B cell (primary cell): ENCODE measurements at regions not wholly inside any gene's neighbourhood (a gene's known extent, or its start where the extent isn't known, plus 50 kb on each side); places are given as distances from the start of the nearest gene placed in this dataset.

Experiments
- ATAC-seq: fragments of 200-7000 bp; cut with Tn5 transposase; one replicate; pipeline ENCODE4 v1.10.0; 2021; ENCODE audit warnings: low read depth, mild to moderate bottlenecking, moderate number of reproducible peaks, moderate library complexity
- CTCF ChIA-PET: fragments of 350-600 bp; sonication (Branson Sonifier 250); formaldehyde crosslinking; loops from one replicate; lab custom pipeline; 2021; ENCODE audit warnings: antibody characterized with exemption, inconsistent platforms; lab: Charles Lee
- POLR2A ChIA-PET: fragments of 350-600 bp; sonication (Branson Sonifier 250); formaldehyde crosslinking; loops from one replicate; lab custom pipeline; 2021; ENCODE audit warnings: antibody characterized with exemption; lab: Charles Lee
- DNase-seq: peaks from one replicate; pipeline ENCODE4 v3.0.0; 2013
- H2AFZ ChIP-seq: 2 replicates; pipeline ENCODE4 v1.6.1; 2012; ENCODE audit warnings: mild to moderate bottlenecking, low read depth, low read length; ENCODE audit not compliant: insufficient read depth, poor library complexity, severe bottlenecking
- H3K27ac ChIP-seq, 2 donors: 1 replicate in 1 of 2; 2 replicates in 1 of 2; pipeline ENCODE4 v1.5.1; 2012 to 2013; ENCODE audit warnings: low read length in 2 of 2, mild to moderate bottlenecking in 2 of 2, moderate library complexity in 1 of 2
- H3K27me3 ChIP-seq, 4 experiments: fragments of 200-600 bp in 1 of 4; sonication (generic) in 1 of 4; replicated peaks in 1 of 4; 1 replicate in 2 of 4; 2 replicates in 2 of 4; pipeline versions ENCODE4 v1.6.1 to v1.7.0; 2013 to 2016; ENCODE audit warnings: low read length in 3 of 4, mild to moderate bottlenecking in 2 of 4, mixed read lengths in 1 of 4, moderate library complexity in 1 of 4; ENCODE audit not compliant: insufficient read depth in 4 of 4, control insufficient read depth in 3 of 4; ENCODE audit errors: control extremely low read depth in 1 of 4
- H3K36me3 ChIP-seq, 2 experiments: replicated peaks in 1 of 2; 1 replicate in 1 of 2; 2 replicates in 1 of 2; pipeline versions ENCODE4 v1.6.1 to v1.7.1; 2013; ENCODE audit warnings: low read length in 1 of 2; ENCODE audit not compliant: insufficient read depth in 2 of 2, control insufficient read depth in 1 of 2; ENCODE audit errors: control extremely low read depth in 1 of 2, extremely low read depth in 1 of 2
- H3K4me1 ChIP-seq, 2 donors: fragments of 200-600 bp in 1 of 2; sonication (generic) in 1 of 2; 1 replicate in 1 of 2; 2 replicates in 1 of 2; pipeline versions ENCODE4 v1.5.1 to v1.6.1; 2013 to 2017; ENCODE audit warnings: low read length in 2 of 2; ENCODE audit not compliant: control insufficient read depth in 2 of 2, insufficient read depth in 2 of 2
- H3K4me2 ChIP-seq: replicated peaks from 2 replicates; pipeline ENCODE3; 2012; ENCODE audit warnings: mild to moderate bottlenecking, low read depth, low read length; ENCODE audit not compliant: poor library complexity, severe bottlenecking
- H3K4me3 ChIP-seq, 5 experiments: fragments of 200-600 bp in 1 of 5; sonication (generic) in 1 of 5; 1 replicate in 3 of 5; 2 replicates in 2 of 5; pipeline versions ENCODE4 v1.5.1 to v1.7.0; 2011 to 2016; ENCODE audit warnings: low read length in 4 of 5, mild to moderate bottlenecking in 4 of 5, low read depth in 2 of 5, control low read depth in 1 of 5, moderate library complexity in 1 of 5; ENCODE audit not compliant: insufficient read depth in 1 of 5; ENCODE audit errors: control extremely low read depth in 1 of 5, extremely low read depth in 1 of 5
- H3K79me2 ChIP-seq: fragments of 200-600 bp; sonication (generic); one replicate; pipeline ENCODE4 v1.6.0; 2016; ENCODE audit warnings: low read length; ENCODE audit not compliant: control insufficient read depth, insufficient read depth
- H3K9ac ChIP-seq: fragments of 200-600 bp; sonication (generic); 2 replicates; pipeline ENCODE4 v1.6.1; 2017; ENCODE audit warnings: mild to moderate bottlenecking, low read length, moderate library complexity
- H3K9me3 ChIP-seq, 3 donors: one replicate each; pipeline versions ENCODE4 v1.6.1 to v1.7.1; 2013; ENCODE audit warnings: low read length in 2 of 3; ENCODE audit not compliant: control insufficient read depth in 2 of 3, insufficient read depth in 1 of 3; ENCODE audit errors: control extremely low read depth in 1 of 3
- H4K20me1 ChIP-seq: 2 replicates; pipeline ENCODE4 v1.6.0; 2012; ENCODE audit warnings: mild to moderate bottlenecking, low read length; ENCODE audit not compliant: insufficient read depth, control insufficient read depth, poor library complexity, severe bottlenecking
- H3K27ac Mint-ChIP-seq: one replicate; pipeline ENCODE4 v1.8.0; 2021; ENCODE audit warnings: mixed read lengths
- H3K27me3 Mint-ChIP-seq: one replicate; pipeline ENCODE4 v1.8.0; 2021; ENCODE audit warnings: mixed read lengths
- H3K4me1 Mint-ChIP-seq: one replicate; pipeline ENCODE4 v1.8.0; 2021; ENCODE audit warnings: mixed read lengths
- H3K4me3 Mint-ChIP-seq: one replicate; pipeline ENCODE4 v1.8.0; 2021; ENCODE audit warnings: mixed read lengths
- H3K9me3 Mint-ChIP-seq: one replicate; pipeline ENCODE4 v1.8.0; 2022; ENCODE audit warnings: mixed read lengths; ENCODE audit not compliant: insufficient read depth
- EZH2 ChIP-seq: IDR thresholded peaks from 2 replicates; pipeline ENCODE4 v1.6.1; 2012; ENCODE audit warnings: borderline replicate concordance, low read depth, mild to moderate bottlenecking, moderate library complexity, low read length; ENCODE audit not compliant: insufficient read depth, poor library complexity, severe bottlenecking
- WGBS: methylation state at CpG from one replicate; pipeline ENCODE4 v1.1.5; 2013; ENCODE audit warnings: missing lambda C conversion rate; ENCODE audit not compliant: insufficient coverage; 5-methylcytosine and 5-hydroxymethylcytosine counted together
- intact Hi-C: fragments of 100-400 bp; cut with micrococcal nuclease; formaldehyde crosslinking; loops from one replicate; pipeline ENCODE4 v1.10.0; 2022
- TF ChIP-seq, protein P1 (sequence below): fragments of 200-600 bp; IDR thresholded peaks from one replicate; pipeline ENCODE4 v1.8.0; 2022; ENCODE audit warnings: antibody characterized with exemption, mild to moderate bottlenecking

DNA sequence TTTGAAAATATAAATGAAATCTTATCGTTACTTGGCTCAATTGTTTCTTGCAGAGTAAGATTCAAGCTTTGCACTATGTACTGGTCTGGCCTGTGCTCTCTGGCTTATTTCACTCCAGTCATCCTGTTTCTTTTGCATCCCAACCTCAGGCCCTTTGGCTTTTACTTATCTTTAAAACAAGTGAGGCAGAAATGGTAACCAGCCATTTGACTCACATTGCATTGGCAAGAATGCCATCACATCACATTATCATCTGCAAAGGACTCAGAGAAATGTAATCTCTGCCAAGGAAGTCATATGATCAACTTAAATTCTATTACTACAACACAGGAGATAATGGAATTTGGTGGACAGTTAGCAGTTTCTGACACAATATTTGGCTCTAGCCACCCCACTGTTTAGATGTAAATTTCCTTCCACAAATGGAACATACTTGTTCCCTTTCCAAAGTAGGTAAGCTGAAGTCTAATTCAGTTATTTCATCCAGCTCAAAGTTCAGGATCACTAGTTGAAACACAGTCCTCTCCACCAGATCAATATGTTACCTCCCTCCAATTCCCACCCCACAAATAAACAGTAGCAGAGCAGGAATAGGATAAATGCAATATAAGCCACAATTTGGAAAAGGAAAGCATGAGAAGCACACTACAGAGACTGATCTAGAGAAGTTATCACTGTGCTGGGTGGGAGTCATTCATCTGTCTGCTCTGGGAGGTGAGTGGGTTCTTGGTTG lies 65.0 kb upstream of the DSC1 start:
- no peak overlapping the region for H3K4me3 Mint-ChIP-seq
- no peak overlapping the region for H3K27ac ChIP-seq
- TF ChIP-seq, protein P1, sequence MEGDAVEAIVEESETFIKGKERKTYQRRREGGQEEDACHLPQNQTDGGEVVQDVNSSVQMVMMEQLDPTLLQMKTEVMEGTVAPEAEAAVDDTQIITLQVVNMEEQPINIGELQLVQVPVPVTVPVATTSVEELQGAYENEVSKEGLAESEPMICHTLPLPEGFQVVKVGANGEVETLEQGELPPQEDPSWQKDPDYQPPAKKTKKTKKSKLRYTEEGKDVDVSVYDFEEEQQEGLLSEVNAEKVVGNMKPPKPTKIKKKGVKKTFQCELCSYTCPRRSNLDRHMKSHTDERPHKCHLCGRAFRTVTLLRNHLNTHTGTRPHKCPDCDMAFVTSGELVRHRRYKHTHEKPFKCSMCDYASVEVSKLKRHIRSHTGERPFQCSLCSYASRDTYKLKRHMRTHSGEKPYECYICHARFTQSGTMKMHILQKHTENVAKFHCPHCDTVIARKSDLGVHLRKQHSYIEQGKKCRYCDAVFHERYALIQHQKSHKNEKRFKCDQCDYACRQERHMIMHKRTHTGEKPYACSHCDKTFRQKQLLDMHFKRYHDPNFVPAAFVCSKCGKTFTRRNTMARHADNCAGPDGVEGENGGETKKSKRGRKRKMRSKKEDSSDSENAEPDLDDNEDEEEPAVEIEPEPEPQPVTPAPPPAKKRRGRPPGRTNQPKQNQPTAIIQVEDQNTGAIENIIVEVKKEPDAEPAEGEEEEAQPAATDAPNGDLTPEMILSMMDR = no peak
- no peak for TF ChIP-seq EZH2
- 100% methylated on average over 1 of the region's 1 CpG for WGBS
- ChIA-PET POLR2A (no interaction called here), CTCF (no interaction called here)
- DNase-seq = no peak
- no peak overlapping the region for H2AFZ ChIP-seq
- H3K4me3 ChIP-seq = no peak overlapping the region
- H3K79me2 ChIP-seq = no peaks in the 10 kb centered on the region
- H3K4me2 ChIP-seq = no peak overlapping the region
- H3K27me3 Mint-ChIP-seq = no peaks in the 10 kb centered on the region
- H3K36me3 ChIP-seq = no peaks in the 10 kb centered on the region
- peaks cover 1% of the 10 kb centered on the region for H3K9me3 Mint-ChIP-seq
- no peaks in the 10 kb centered on the region for H3K4me1 ChIP-seq
- H3K27me3 ChIP-seq = no peaks in the 10 kb centered on the region
- H3K4me1 Mint-ChIP-seq = no peaks in the 10 kb centered on the region
- no peak overlapping the region for H3K27ac Mint-ChIP-seq
- ATAC-seq = no peak
- intact Hi-C loops = no loop called here
- H3K9ac ChIP-seq = no peak overlapping the region
- H3K9me3 ChIP-seq = peaks cover 0 to 3% (median 0%) of the 10 kb centered on the region in 3 donors
- no peaks in the 10 kb centered on the region for H4K20me1 ChIP-seq

GRCh38 chr18:31229829-31230228 lies 67.2 kb upstream of the DSC1 start:
- CTCF ChIA-PET = no interaction called here
- intact Hi-C loops = no loop called here
- no peaks in the 10 kb centered on the region for H3K27me3 Mint-ChIP-seq
- Histone ChIP-seq H2AFZ (no peak overlapping the region), H3K4me3 (no peak overlapping the region), H3K36me3 (no peaks in the 10 kb centered on the region), H3K79me2 (no peaks in the 10 kb centered on the region), H3K27me3 (no peaks in the 10 kb centered on the region), H3K4me1 (no peaks in the 10 kb centered on the region), H3K4me2 (no peak overlapping the region), H4K20me1 (no peaks in the 10 kb centered on the region), H3K9me3 (no peaks in the 10 kb centered on the region), H3K9ac (no peak overlapping the region), H3K27ac (no peak overlapping the region)
- no peak for ATAC-seq
- no peaks in the 10 kb centered on the region for H3K4me1 Mint-ChIP-seq
- H3K4me3 Mint-ChIP-seq = no peak overlapping the region
- H3K9me3 Mint-ChIP-seq = peaks cover 1% of the 10 kb centered on the region
- TF ChIP-seq, protein P1 = no peak
- TF ChIP-seq EZH2 = no peak
- no peak overlapping the region for H3K27ac Mint-ChIP-seq
- POLR2A ChIA-PET = no interaction called here
- no peak for DNase-seq
- WGBS = no CpG with 5 or more reads among the region's 2 CpGs
